GM12864 (cell line): ENCODE measurements at regions not wholly inside any gene's neighbourhood (a gene's known extent, or its start where the extent isn't known, plus 50 kb on each side); places are given as distances from the start of the nearest gene placed in this dataset.
"Not testable (repeated sequence)": the region's sequence is repeated elsewhere in the genome, so short reads cannot be mapped to it uniquely, and the experiment has no call there.

Source experiments
- DNase-seq: peaks from one replicate; pipeline ENCODE4 v3.0.0-alpha.2; 2011; ENCODE audit warnings: low read depth
- H3K4me3 ChIP-seq: 2 replicates; pipeline ENCODE4 v1.5.1; 2011; ENCODE audit warnings: mild to moderate bottlenecking, low read depth, low read length, control low read depth
- TF ChIP-seq, protein P1 (sequence below): IDR thresholded peaks from 2 replicates; pipeline ENCODE4 v1.5.1; 2011; ENCODE audit warnings: low read depth, mild to moderate bottlenecking, moderate library complexity, low read length, control low read depth, inconsistent platforms; ENCODE audit errors: missing control alignments

DNA sequence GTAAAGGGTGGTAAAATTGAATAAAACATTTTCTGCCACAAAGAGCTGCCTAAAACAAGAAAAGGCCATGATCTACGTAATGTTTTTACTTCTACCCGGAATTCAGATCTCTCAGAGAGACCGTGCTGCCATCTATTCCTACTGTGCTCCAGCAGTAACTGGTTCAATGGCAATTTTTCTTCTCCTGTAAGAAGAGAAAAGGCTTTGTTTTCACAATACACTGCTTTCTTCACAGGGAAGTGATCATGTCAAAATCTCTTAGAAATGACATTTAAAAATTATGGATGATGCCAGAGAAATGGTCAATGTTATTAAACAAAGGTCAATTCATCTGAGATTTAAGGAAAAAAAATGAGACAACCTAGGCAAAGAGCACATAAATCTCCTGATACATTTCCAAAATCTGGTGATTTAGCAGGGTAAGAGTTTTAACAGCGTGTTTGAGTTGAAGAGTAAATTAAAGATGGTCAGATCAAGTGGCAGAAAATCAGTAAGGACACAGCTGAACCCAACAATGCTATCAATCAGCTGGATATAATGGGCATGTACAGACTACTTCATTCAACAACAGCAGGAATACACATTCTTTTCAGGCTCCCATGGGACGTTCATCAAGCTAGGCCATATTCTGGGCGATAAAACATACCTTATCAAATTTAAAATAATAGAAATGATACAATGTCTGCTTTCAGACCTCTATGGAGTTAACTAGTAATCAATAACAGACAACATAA lies 523.1 kb downstream of the CHSY3 start:
- no peak for DNase-seq
- H3K4me3 ChIP-seq = no peak overlapping the region
- TF ChIP-seq, protein P1, sequence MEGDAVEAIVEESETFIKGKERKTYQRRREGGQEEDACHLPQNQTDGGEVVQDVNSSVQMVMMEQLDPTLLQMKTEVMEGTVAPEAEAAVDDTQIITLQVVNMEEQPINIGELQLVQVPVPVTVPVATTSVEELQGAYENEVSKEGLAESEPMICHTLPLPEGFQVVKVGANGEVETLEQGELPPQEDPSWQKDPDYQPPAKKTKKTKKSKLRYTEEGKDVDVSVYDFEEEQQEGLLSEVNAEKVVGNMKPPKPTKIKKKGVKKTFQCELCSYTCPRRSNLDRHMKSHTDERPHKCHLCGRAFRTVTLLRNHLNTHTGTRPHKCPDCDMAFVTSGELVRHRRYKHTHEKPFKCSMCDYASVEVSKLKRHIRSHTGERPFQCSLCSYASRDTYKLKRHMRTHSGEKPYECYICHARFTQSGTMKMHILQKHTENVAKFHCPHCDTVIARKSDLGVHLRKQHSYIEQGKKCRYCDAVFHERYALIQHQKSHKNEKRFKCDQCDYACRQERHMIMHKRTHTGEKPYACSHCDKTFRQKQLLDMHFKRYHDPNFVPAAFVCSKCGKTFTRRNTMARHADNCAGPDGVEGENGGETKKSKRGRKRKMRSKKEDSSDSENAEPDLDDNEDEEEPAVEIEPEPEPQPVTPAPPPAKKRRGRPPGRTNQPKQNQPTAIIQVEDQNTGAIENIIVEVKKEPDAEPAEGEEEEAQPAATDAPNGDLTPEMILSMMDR = no peak

DNA sequence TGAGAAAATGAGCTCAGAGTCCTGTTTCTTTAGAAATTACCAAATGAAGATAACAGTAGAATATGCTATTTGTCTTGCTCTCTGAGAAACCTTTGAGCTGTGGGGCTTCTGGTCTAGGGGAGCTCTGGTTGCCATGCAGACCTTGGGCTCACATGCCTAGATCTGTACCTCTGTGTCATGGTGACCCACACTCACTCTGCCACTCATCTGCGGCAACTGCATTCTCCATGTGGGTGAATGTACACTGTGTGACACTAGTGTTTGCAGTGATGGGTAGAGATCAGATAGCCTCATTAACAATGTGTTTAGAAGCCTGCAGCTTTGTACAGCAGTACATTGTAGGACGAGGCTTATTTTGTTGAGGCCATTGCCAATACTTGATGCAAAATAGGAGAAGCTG lies 521.2 kb downstream of the CHSY3 start:
- TF ChIP-seq, protein P1 = no peak
- H3K4me3 ChIP-seq = no peak overlapping the region
- DNase-seq = no peak

GRCh38 chr5:130424341-130424740 lies 520.1 kb downstream of the CHSY3 start:
- TF ChIP-seq, protein P1 = no peak
- DNase-seq = no peak
- H3K4me3 ChIP-seq = no peak overlapping the region

DNA sequence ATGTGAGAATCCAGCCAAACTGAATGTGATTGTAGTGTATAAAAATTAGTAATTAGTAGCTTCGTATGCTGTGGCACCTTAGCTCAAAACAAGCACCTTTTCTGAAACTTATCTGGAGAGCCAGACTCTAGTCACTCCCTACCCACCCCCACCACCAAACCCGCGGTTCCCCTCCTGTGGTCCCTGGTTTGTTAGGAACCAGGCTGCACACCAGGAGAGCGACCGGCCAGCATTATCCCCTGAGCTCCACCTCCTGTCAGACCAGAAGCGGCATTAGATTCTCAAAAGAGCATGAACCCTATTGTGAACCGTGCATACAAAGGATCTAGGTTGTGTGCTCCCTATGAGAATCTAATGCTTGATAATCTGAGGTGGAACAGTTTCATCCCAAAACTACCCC lies 498.6 kb downstream of the CHSY3 start:
- no peak for DNase-seq
- H3K4me3 ChIP-seq = no peak overlapping the region
- TF ChIP-seq, protein P1 = no peak

DNA sequence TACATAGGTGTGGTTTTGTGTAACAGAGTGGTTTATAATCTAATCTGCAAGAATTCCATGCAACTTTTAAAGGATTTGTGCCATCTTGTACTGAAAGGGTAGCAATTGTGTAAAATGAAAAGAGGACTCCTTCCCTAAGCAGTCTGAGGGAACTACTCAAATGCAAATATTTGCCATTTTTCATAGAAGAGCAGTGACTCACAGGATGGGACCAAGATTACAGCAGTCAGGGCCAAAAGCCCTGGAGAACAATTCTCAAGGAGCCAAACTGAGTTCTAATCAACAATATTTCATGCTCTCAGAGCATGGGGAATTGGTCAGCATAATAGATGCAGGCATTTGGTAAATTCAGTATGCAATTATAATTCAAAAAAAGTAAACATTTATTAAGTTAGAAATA lies 495.8 kb downstream of the CHSY3 start:
- DNase-seq = no peak
- no peak overlapping the region for H3K4me3 ChIP-seq
- TF ChIP-seq, protein P1 = no peak

GRCh38 chr5:130398825-130399224 lies 494.6 kb downstream of the CHSY3 start:
- TF ChIP-seq, protein P1 = no peak
- no peak for DNase-seq
- no peak overlapping the region for H3K4me3 ChIP-seq

GRCh38 chr5:130397727-130398126 lies 493.5 kb downstream of the CHSY3 start:
- not testable (repeated sequence) for DNase-seq, H3K4me3 ChIP-seq

DNA sequence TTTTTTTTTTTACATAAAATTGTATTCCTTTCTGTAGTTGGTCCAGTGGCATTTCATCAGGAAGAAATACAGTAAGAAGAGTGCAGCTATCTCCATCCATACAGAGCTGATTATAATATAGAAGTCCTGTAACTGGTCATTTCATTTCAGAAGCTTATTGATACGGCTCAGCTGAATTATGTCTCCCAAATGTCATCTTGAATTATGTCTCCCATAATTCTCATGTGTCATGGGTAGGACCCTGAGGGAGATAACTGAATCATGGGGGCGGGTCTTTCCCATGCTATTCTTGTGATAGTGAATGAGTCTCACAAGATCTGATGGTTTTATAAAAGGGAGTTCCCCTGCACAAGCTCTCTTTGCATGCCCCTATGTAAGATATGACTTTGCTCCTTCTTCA lies 492.9 kb downstream of the CHSY3 start:
- no peak for DNase-seq
- TF ChIP-seq, protein P1 = no peak
- H3K4me3 ChIP-seq = no peak overlapping the region

GRCh38 chr5:130391727-130392264 lies 487.5 kb downstream of the CHSY3 start:
- H3K4me3 ChIP-seq, DNase-seq: not testable (repeated sequence)
